PC-9 (cell line): ENCODE measurements at regions not wholly inside any gene's neighbourhood (a gene's known extent, or its start where the extent isn't known, plus 50 kb on each side); places are given as distances from the start of the nearest gene placed in this dataset.

ENCODE experiments used
- BruUV-seq: library from RNA; stranded (reverse); fragments of 400-500 nt; replicated peaks from 2 replicates; lab custom pipeline; 2021; lab: Mats Ljungman, UMichigan
- CTCF ChIA-PET: fragments of 300-600 bp; sonication (Branson Sonifier 250); formaldehyde crosslinking; loops from one replicate; lab custom pipeline; 2022; ENCODE audit warnings: antibody characterized with exemption; lab: Charles Lee
- POLR2A ChIA-PET: fragments of 300-600 bp; sonication (Branson Sonifier 250); formaldehyde crosslinking; loops from one replicate; lab custom pipeline; 2022; ENCODE audit warnings: antibody characterized with exemption; ENCODE audit not compliant: unreplicated experiment; lab: Charles Lee
- DNase-seq, 2 experiments: peaks; one replicate each; pipeline versions ENCODE4 v3.0.0 to v3.0.0-alpha.2; 2015 to 2022; ENCODE audit warnings: mixed read lengths in 1 of 2
- H2AFZ ChIP-seq: fragments of 200-600 bp; sonication (generic); 2 replicates; pipeline ENCODE4 v1.8.1; 2017; ENCODE audit warnings: antibody characterized with exemption
- H3F3A ChIP-seq: fragments of 200-600 bp; sonication (generic); 2 replicates; pipeline ENCODE4 v1.8.1; 2017; ENCODE audit warnings: antibody characterized with exemption, mild to moderate bottlenecking, low read depth; ENCODE audit not compliant: insufficient read depth
- H3K27ac ChIP-seq: fragments of 200-600 bp; sonication (generic); 2 replicates; pipeline ENCODE4 v1.6.1; 2016; ENCODE audit warnings: mixed run types
- H3K27me3 ChIP-seq: fragments of 200-600 bp; sonication (generic); 2 replicates; pipeline ENCODE4 v1.6.1; 2016; ENCODE audit warnings: low read depth, mixed run types; ENCODE audit not compliant: insufficient read depth
- H3K36me3 ChIP-seq: fragments of 200-600 bp; sonication (generic); 2 replicates; pipeline ENCODE4 v1.6.1; 2016; ENCODE audit warnings: low read depth, mixed run types
- H3K4me1 ChIP-seq: fragments of 200-600 bp; sonication (generic); replicated peaks from 2 replicates; pipeline ENCODE4 v1.6.1; 2016; ENCODE audit warnings: mixed run types; ENCODE audit not compliant: insufficient read depth
- H3K4me2 ChIP-seq: fragments of 200-600 bp; sonication (generic); 2 replicates; pipeline ENCODE4 v1.6.1; 2017; ENCODE audit warnings: mixed run types
- H3K4me3 ChIP-seq: fragments of 200-600 bp; sonication (generic); 2 replicates; pipeline ENCODE4 v1.6.1; 2016; ENCODE audit warnings: mixed run types
- H3K79me2 ChIP-seq: fragments of 200-600 bp; sonication (generic); 2 replicates; pipeline ENCODE4 v1.6.1; 2017; ENCODE audit warnings: low read depth, mixed run types
- H3K9me2 ChIP-seq: fragments of 200-600 bp; sonication (generic); 2 replicates; pipeline ENCODE4 v1.8.1; 2017; ENCODE audit warnings: mild to moderate bottlenecking; ENCODE audit not compliant: insufficient read depth
- H3K9me3 ChIP-seq: fragments of 200-600 bp; sonication (generic); 2 replicates; pipeline ENCODE4 v1.8.1; 2016; ENCODE audit warnings: low read depth; ENCODE audit not compliant: insufficient read depth
- H4K20me1 ChIP-seq: fragments of 200-600 bp; sonication (generic); 2 replicates; pipeline ENCODE4 v1.8.1; 2017; ENCODE audit not compliant: insufficient read depth
- EZH2 ChIP-seq: fragments of 200-600 bp; sonication (generic); IDR thresholded peaks from 2 replicates; pipeline ENCODE4 v1.8.0; 2017; ENCODE audit warnings: antibody characterized with exemption, low read depth
- intact Hi-C: fragments of 100-400 bp; cut with micrococcal nuclease; formaldehyde crosslinking; loops from one replicate; pipeline ENCODE4 v1.10.0; 2022; ENCODE audit not compliant: unreplicated experiment
- TF ChIP-seq, protein P1 (sequence below): fragments of 200-600 bp; sonication (generic); conservative IDR thresholded peaks from 2 replicates; pipeline ENCODE4 v1.6.1; 2017; ENCODE audit warnings: mixed run types, antibody characterized with exemption, mild to moderate bottlenecking, moderate library complexity

DNA sequence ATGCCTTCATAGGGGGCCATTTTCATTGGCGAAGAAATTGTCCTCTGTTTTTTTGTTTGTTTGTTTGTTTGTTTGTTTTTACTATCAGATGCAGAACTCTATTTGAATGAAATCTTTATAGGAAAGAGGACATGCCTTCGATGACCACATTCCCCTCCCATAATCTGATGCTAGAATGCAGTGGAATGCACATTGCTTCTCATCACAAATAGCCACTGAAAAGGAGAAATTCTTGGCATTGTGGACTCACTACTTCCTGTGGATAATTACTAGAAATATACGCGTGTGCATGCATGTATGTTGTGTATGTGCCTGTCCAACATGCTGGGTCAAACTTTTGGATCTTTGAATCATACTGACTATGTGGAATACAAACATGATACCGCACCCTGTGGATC lies 70.5 kb upstream of the SFMBT2 start:
- no peaks in the 10 kb centered on the region for H3K9me2 ChIP-seq
- H3K27ac ChIP-seq, result no peak overlapping the region
- H3K4me1 ChIP-seq, result no peaks in the 10 kb centered on the region
- no peak overlapping the region for H3K4me2 ChIP-seq
- TF ChIP-seq, protein P1, sequence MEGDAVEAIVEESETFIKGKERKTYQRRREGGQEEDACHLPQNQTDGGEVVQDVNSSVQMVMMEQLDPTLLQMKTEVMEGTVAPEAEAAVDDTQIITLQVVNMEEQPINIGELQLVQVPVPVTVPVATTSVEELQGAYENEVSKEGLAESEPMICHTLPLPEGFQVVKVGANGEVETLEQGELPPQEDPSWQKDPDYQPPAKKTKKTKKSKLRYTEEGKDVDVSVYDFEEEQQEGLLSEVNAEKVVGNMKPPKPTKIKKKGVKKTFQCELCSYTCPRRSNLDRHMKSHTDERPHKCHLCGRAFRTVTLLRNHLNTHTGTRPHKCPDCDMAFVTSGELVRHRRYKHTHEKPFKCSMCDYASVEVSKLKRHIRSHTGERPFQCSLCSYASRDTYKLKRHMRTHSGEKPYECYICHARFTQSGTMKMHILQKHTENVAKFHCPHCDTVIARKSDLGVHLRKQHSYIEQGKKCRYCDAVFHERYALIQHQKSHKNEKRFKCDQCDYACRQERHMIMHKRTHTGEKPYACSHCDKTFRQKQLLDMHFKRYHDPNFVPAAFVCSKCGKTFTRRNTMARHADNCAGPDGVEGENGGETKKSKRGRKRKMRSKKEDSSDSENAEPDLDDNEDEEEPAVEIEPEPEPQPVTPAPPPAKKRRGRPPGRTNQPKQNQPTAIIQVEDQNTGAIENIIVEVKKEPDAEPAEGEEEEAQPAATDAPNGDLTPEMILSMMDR, result no peak
- TF ChIP-seq EZH2, result no peak
- no peaks in the 10 kb centered on the region for H3K36me3 ChIP-seq
- no peaks in the 10 kb centered on the region for H3F3A ChIP-seq
- no peak overlapping the region for H3K4me3 ChIP-seq
- no peaks in the 10 kb centered on the region for H3K79me2 ChIP-seq
- intact Hi-C loops, result no loop called here
- no peaks in the 10 kb centered on the region for H3K9me3 ChIP-seq
- POLR2A ChIA-PET, result no interaction called here
- DNase-seq, result no peak
- peaks cover 43% of the 10 kb centered on the region for H3K27me3 ChIP-seq
- BruUV-seq, result no TSS peak
- H2AFZ ChIP-seq, result no peak overlapping the region
- H4K20me1 ChIP-seq, result no peaks in the 10 kb centered on the region
- CTCF ChIA-PET, result no interaction called here

DNA sequence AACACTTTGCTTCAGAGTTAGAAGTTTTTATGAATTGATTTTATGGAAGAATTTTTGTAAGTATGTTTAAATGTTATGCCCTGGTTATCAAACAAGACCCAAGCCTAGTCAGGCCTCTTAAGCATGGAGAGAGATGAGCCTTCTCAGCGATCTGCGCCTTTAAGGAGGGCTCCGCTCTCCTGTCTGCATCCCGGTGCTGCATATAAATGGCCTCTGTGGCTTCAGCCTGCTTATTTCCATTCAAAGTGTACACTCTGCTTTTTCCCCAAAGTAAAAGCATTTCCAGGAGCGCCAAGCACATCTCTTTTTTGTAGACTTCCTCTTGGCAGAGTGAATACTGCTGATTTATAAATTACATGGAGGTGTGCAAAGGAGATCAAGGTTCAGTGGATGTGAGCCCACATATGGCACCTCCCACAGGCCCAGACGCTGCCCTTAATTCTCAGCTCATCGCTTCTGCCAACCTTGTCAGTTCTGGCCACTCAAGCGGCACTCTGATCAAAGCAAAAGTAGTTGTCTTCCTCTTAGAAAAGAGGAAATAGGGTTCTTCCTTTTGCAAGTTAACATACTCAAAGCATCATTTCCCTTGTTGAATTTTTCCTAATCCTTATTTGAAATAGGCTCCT lies 70.0 kb upstream of the SFMBT2 start:
- H4K20me1 ChIP-seq, result no peaks in the 10 kb centered on the region
- POLR2A ChIA-PET, result no interaction called here
- no peaks in the 10 kb centered on the region for H3F3A ChIP-seq
- DNase-seq, result no peak
- CTCF ChIA-PET, result no interaction called here
- H3K27me3 ChIP-seq, result peaks cover 43% of the 10 kb centered on the region
- H3K79me2 ChIP-seq, result no peaks in the 10 kb centered on the region
- intact Hi-C loops, result no loop called here
- H3K9me3 ChIP-seq, result no peaks in the 10 kb centered on the region
- H3K4me3 ChIP-seq, result no peak overlapping the region
- no peak overlapping the region for H3K4me2 ChIP-seq
- no peak overlapping the region for H3K27ac ChIP-seq
- no TSS peak for BruUV-seq
- H3K4me1 ChIP-seq, result no peaks in the 10 kb centered on the region
- H2AFZ ChIP-seq, result no peak overlapping the region
- no peaks in the 10 kb centered on the region for H3K36me3 ChIP-seq
- no peaks in the 10 kb centered on the region for H3K9me2 ChIP-seq
- no peak for TF ChIP-seq EZH2
- TF ChIP-seq, protein P1, result no peak

DNA sequence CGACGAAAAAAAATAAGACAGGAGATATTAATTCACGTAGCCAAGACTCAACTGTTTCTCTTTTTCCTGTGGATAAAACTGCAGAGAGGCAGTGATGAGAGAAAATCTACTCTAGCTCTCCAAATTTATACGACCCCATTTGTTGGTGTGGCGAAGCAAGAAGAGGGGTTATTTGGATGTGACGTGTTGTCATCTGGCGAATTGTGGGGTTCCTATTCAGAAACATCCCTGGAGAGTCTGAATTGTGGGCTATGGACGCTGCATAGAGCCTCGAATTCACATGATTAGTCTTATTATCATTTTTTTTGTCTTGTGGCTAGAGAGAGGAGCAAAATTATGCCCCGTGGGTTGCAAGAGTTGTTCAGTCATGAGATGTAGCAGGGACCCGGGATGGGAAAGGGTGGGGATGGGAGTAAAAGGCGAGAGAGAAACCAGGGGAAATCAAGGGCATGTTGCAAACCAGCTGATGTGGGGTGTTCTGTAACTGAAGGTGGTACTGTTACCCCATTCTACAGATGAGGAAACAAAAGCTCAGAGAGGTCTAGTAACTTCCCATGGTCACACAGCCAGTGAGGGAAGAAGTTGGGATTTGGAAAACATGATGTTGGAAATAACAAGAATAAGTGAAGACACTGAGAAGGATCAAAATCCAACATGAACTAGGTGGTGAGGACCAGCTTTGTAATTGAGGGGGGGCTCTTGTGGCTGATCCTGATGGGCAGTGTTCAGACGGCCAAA lies 69.2 kb upstream of the SFMBT2 start:
- H3K4me3 ChIP-seq, result no peak overlapping the region
- no peaks in the 10 kb centered on the region for H3K4me1 ChIP-seq
- no peak overlapping the region for H3K27ac ChIP-seq
- CTCF ChIA-PET, result no interaction called here
- H3K27me3 ChIP-seq, result peaks cover 38% of the 10 kb centered on the region
- TF ChIP-seq, protein P1, result no peak
- no peak for TF ChIP-seq EZH2
- no peaks in the 10 kb centered on the region for H3K9me3 ChIP-seq
- H3K4me2 ChIP-seq, result no peak overlapping the region
- BruUV-seq, result no TSS peak
- POLR2A ChIA-PET, result no interaction called here
- intact Hi-C loops, result no loop called here
- H4K20me1 ChIP-seq, result no peaks in the 10 kb centered on the region
- no peaks in the 10 kb centered on the region for H3K9me2 ChIP-seq
- no peak for DNase-seq
- no peak overlapping the region for H2AFZ ChIP-seq
- no peaks in the 10 kb centered on the region for H3F3A ChIP-seq
- no peaks in the 10 kb centered on the region for H3K79me2 ChIP-seq
- H3K36me3 ChIP-seq, result no peaks in the 10 kb centered on the region
